KMS-11 (cell line): ENCODE measurements at regions not wholly inside any gene's neighbourhood (a gene's known extent, or its start where the extent isn't known, plus 50 kb on each side); places are given as distances from the start of the nearest gene placed in this dataset.

Experiments
- H2AFZ ChIP-seq: fragments of 200-600 bp; sonication (generic); 2 replicates; pipeline ENCODE4 v1.6.1; 2016; ENCODE audit warnings: antibody characterized with exemption, mixed run types, low read depth
- H3K27ac ChIP-seq: fragments of 200-600 bp; sonication (generic); 2 replicates; pipeline ENCODE4 v1.6.1; 2016; ENCODE audit warnings: mild to moderate bottlenecking, mixed run types
- H3K27me3 ChIP-seq: fragments of 200-600 bp; sonication (generic); 2 replicates; pipeline ENCODE4 v1.6.1; 2017; ENCODE audit warnings: mild to moderate bottlenecking, low read depth, mixed run types, moderate library complexity; ENCODE audit not compliant: insufficient read depth
- H3K36me3 ChIP-seq: fragments of 200-600 bp; sonication (generic); 2 replicates; pipeline ENCODE4 v1.6.1; 2017; ENCODE audit warnings: mild to moderate bottlenecking, mixed run types; ENCODE audit not compliant: insufficient read depth
- H3K4me1 ChIP-seq: fragments of 200-600 bp; sonication (generic); 2 replicates; pipeline ENCODE4 v1.6.1; 2016; ENCODE audit warnings: mild to moderate bottlenecking, low read depth, mixed run types; ENCODE audit not compliant: poor library complexity, severe bottlenecking
- H3K4me2 ChIP-seq: fragments of 200-600 bp; sonication (generic); 2 replicates; pipeline ENCODE4 v1.7.0; 2016; ENCODE audit warnings: mild to moderate bottlenecking, mixed run types
- H3K4me3 ChIP-seq: fragments of 200-600 bp; sonication (generic); IDR thresholded peaks from 2 replicates; pipeline ENCODE4 v1.6.1; 2017; ENCODE audit warnings: low read depth, low read length, mixed read lengths; ENCODE audit not compliant: insufficient read depth
- H3K79me2 ChIP-seq: fragments of 200-600 bp; sonication (generic); 2 replicates; pipeline ENCODE4 v1.6.1; 2016; ENCODE audit warnings: low read depth, mixed run types; ENCODE audit not compliant: insufficient read depth
- H3K9ac ChIP-seq: fragments of 200-600 bp; sonication (generic); 2 replicates; pipeline ENCODE4 v1.6.1; 2016; ENCODE audit warnings: mild to moderate bottlenecking, mixed run types
- H4K20me1 ChIP-seq: fragments of 200-600 bp; sonication (generic); 2 replicates; pipeline ENCODE4 v1.6.1; 2016; ENCODE audit warnings: mild to moderate bottlenecking, mixed run types; ENCODE audit not compliant: insufficient read depth
- CTCF ChIP-seq: fragments of 200-600 bp; sonication (generic); conservative IDR thresholded peaks from 2 replicates; pipeline ENCODE4 v1.6.1; 2017; ENCODE audit warnings: low read depth, mild to moderate bottlenecking, antibody characterized with exemption, low read length, moderate library complexity, mixed read lengths

GRCh38 chr2:236656721-236657120, 87.1 kb downstream of the ACKR3 start:
- no peaks in the 10 kb centered on the region for H3K4me1 ChIP-seq
- no peak for TF ChIP-seq CTCF
- H3K4me3 ChIP-seq: no peak overlapping the region
- no peak overlapping the region for H2AFZ ChIP-seq
- no peaks in the 10 kb centered on the region for H3K79me2 ChIP-seq
- no peak overlapping the region for H3K27ac ChIP-seq
- no peaks in the 10 kb centered on the region for H3K27me3 ChIP-seq
- H3K4me2 ChIP-seq: no peak overlapping the region
- H3K9ac ChIP-seq: no peak overlapping the region
- H4K20me1 ChIP-seq: no peaks in the 10 kb centered on the region
- H3K36me3 ChIP-seq: no peaks in the 10 kb centered on the region

GRCh38 chr2:236657215-236657614, 87.6 kb downstream of the ACKR3 start:
- Histone ChIP-seq H3K36me3 (no peaks in the 10 kb centered on the region), H2AFZ (no peak overlapping the region), H3K9ac (no peak overlapping the region), H4K20me1 (no peaks in the 10 kb centered on the region), H3K27me3 (no peaks in the 10 kb centered on the region), H3K4me3 (no peak overlapping the region), H3K4me2 (no peak overlapping the region), H3K79me2 (no peaks in the 10 kb centered on the region), H3K4me1 (no peaks in the 10 kb centered on the region), H3K27ac (no peak overlapping the region)
- TF ChIP-seq CTCF: no peak

- no peak for TF ChIP-seq CTCF
- no peaks in the 10 kb centered on the region for H3K36me3 ChIP-seq
- H3K79me2 ChIP-seq: no peaks in the 10 kb centered on the region
- no peaks in the 10 kb centered on the region for H3K27me3 ChIP-seq
- no peak overlapping the region for H3K4me2 ChIP-seq
- H3K9ac ChIP-seq: no peak overlapping the region
- H3K4me1 ChIP-seq: no peaks in the 10 kb centered on the region
- no peak overlapping the region for H2AFZ ChIP-seq
- no peaks in the 10 kb centered on the region for H4K20me1 ChIP-seq
- H3K4me3 ChIP-seq: no peak overlapping the region
- no peak overlapping the region for H3K27ac ChIP-seq
Measured at GRCh38 chr2:236657801-236658200, 88.2 kb downstream of the ACKR3 start.

- no peak overlapping the region for H3K27ac ChIP-seq
- TF ChIP-seq CTCF: no peak
Measured at GRCh38 chr2:236658974-236659757, 89.5 kb downstream of the ACKR3 start.

More at GRCh38 chr2:236658974-236659757, 89.5 kb downstream of the ACKR3 start:
- no peaks in the 10 kb centered on the region for H3K36me3 ChIP-seq
- no peak overlapping the region for H3K9ac ChIP-seq
- H2AFZ ChIP-seq: no peak overlapping the region
- H3K4me2 ChIP-seq: no peak overlapping the region
- no peaks in the 10 kb centered on the region for H3K79me2 ChIP-seq
- H3K4me3 ChIP-seq: no peak overlapping the region
- no peaks in the 10 kb centered on the region for H4K20me1 ChIP-seq
- no peaks in the 10 kb centered on the region for H3K4me1 ChIP-seq
- H3K27me3 ChIP-seq: no peaks in the 10 kb centered on the region
